Activated T-cell treated with anti-CD3 and anti-CD28 coated beads, Interleukin-2, amount 50 U/mL, for 24 hours (primary cell): ENCODE measurements at regions not wholly inside any gene's neighbourhood (a gene's known extent, or its start where the extent isn't known, plus 50 kb on each side); places are given as distances from the start of the nearest gene placed in this dataset.

ENCODE experiments used
- DNase-seq: peaks from one replicate; pipeline ENCODE4 v3.0.0-alpha.2; 2020
- H3K27ac Mint-ChIP-seq: 2 replicates; pipeline ENCODE4 v1.8.0; 2020; ENCODE audit warnings: mild to moderate bottlenecking, mixed read lengths
- H3K27me3 Mint-ChIP-seq: 2 replicates; pipeline ENCODE4 v1.8.0; 2020; ENCODE audit warnings: mixed read lengths
- H3K36me3 Mint-ChIP-seq: 2 replicates; pipeline ENCODE4 v1.8.0; 2020; ENCODE audit warnings: low read depth, mixed read lengths
- H3K4me1 Mint-ChIP-seq: 2 replicates; pipeline ENCODE4 v1.8.0; 2020; ENCODE audit warnings: low read depth, mixed read lengths
- H3K4me3 Mint-ChIP-seq: 2 replicates; pipeline ENCODE4 v1.8.0; 2020; ENCODE audit warnings: mild to moderate bottlenecking, moderate library complexity, mixed read lengths
- H3K9me3 Mint-ChIP-seq: 2 replicates; pipeline ENCODE4 v1.8.0; 2020; ENCODE audit warnings: mixed read lengths

GRCh38 chr10:8183241-8183704 is 128.8 kb downstream of the GATA3 start:
- H3K9me3 Mint-ChIP-seq: no peaks in the 10 kb centered on the region
- no peak overlapping the region for H3K4me3 Mint-ChIP-seq

DNA sequence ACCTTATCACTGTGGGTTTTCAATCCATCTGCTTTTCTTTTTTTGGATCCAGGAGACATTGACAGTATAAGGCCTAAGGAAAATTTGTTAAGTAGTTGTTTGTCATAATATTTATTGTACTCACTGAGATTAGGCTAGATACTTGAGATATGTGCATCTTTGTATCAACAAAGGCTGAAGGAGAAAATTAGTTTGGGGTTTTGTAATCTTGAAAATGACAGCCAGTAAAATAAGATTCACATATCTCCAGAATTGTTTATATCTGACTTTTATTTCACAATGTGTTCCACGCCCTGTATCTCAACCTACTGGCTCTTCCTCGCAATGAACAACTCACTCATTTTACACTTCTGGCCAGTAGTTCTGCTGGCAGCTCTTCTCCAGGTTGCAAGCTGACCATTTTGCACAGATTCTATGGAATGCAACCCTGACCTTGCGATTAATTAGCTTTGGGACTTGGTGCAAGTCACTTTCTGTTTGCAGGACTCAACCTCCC is 132.7 kb downstream of the GATA3 start:
- H3K9me3 Mint-ChIP-seq: no peaks in the 10 kb centered on the region
- no peak for DNase-seq
- peaks cover 32% of the 10 kb centered on the region for H3K4me1 Mint-ChIP-seq
- H3K27ac Mint-ChIP-seq: no peak overlapping the region
- peaks cover 6% of the 10 kb centered on the region for H3K27me3 Mint-ChIP-seq
- no peak overlapping the region for H3K4me3 Mint-ChIP-seq
- no peaks in the 10 kb centered on the region for H3K36me3 Mint-ChIP-seq

More at GRCh38 chr10:8183241-8183704, 128.8 kb downstream of the GATA3 start:
- peak overlapping the region; percentile 6 for H3K27ac Mint-ChIP-seq
- H3K4me1 Mint-ChIP-seq: peaks cover 27% of the 10 kb centered on the region
- no peaks in the 10 kb centered on the region for H3K27me3 Mint-ChIP-seq
- no peaks in the 10 kb centered on the region for H3K36me3 Mint-ChIP-seq
- DNase-seq: no peak

DNA sequence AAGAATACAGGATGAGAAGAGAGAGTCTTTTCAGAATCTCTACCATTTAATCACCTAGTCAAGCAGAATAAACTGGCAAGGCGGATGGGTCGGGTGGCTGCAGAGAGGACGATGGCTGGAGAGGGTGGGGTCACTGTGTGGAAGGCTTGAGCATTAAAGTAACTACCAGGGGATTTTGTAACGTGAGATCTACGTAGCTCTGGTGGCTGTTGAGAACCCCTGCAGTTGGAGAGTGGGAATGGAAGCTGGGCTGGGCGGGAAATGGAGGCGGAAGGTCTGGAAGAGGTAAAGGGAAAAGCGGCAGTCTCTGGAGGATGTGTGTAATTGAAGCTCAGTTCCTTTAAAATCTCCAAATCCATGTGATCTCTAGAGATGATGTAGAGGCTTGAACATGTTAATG is 135.0 kb downstream of the GATA3 start:
- Mint-ChIP-seq H3K27me3 (peaks cover 6% of the 10 kb centered on the region), H3K9me3 (no peaks in the 10 kb centered on the region), H3K4me1 (peaks cover 15% of the 10 kb centered on the region), H3K27ac (no peak overlapping the region), H3K36me3 (no peaks in the 10 kb centered on the region), H3K4me3 (no peak overlapping the region)
- DNase-seq: no peak

- H3K4me3 Mint-ChIP-seq: no peak overlapping the region
- H3K27me3 Mint-ChIP-seq: peaks cover 6% of the 10 kb centered on the region
- H3K9me3 Mint-ChIP-seq: no peaks in the 10 kb centered on the region
- H3K36me3 Mint-ChIP-seq: no peaks in the 10 kb centered on the region
- H3K4me1 Mint-ChIP-seq: peaks cover 13% of the 10 kb centered on the region
- no peak overlapping the region for H3K27ac Mint-ChIP-seq
- no peak for DNase-seq
Observed at GRCh38 chr10:8192301-8192700, 137.8 kb downstream of the GATA3 start.

DNA sequence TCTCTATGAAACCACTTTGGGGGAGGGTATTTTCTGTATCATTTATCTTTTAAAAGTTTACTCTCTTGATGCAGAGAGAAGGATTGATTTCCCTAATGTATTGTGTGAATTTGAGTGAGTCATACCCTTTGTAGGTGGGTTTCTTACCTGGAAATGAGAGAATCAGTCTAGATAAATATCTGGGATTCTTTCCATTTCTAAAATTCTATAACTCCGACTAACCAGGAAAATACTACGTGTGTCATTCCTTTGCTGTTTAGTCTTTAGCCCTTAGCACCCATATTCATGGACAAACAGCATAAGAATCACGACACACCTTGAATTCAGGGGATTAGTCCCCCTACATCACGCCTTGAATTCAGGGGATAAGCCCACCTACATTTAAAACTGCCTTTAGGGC is 139.1 kb downstream of the GATA3 start:
- no peak overlapping the region for H3K27ac Mint-ChIP-seq
- peaks cover 9% of the 10 kb centered on the region for H3K4me1 Mint-ChIP-seq
- H3K36me3 Mint-ChIP-seq: no peaks in the 10 kb centered on the region
- H3K9me3 Mint-ChIP-seq: no peaks in the 10 kb centered on the region
- no peak for DNase-seq
- H3K4me3 Mint-ChIP-seq: no peak overlapping the region
- H3K27me3 Mint-ChIP-seq: peaks cover 6% of the 10 kb centered on the region

GRCh38 chr10:8194050-8194449 is 139.6 kb downstream of the GATA3 start:
- peaks cover 6% of the 10 kb centered on the region for H3K27me3 Mint-ChIP-seq
- H3K36me3 Mint-ChIP-seq: no peaks in the 10 kb centered on the region
- peaks cover 6% of the 10 kb centered on the region for H3K4me1 Mint-ChIP-seq
- no peak for DNase-seq
- no peak overlapping the region for H3K4me3 Mint-ChIP-seq
- no peak overlapping the region for H3K27ac Mint-ChIP-seq
- no peaks in the 10 kb centered on the region for H3K9me3 Mint-ChIP-seq

DNA sequence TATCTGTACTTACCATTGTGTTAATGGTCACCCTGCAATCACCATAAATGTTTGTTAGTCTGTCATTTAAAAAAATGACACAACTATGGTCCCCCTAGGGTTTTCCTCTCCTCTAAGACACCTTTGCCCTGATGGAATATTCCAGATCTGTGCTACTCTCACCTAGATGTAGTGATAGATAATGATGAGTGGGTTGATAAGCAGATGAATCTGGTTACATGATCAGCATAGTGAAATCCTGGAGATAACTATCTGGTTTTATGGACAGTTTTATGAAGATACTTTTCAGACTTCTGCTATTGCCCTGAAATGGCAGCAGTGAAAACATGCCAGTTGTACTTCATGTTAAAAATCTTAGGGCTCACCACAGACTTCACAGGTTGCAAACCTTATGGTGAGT is 152.4 kb downstream of the GATA3 start:
- Mint-ChIP-seq H3K4me1 (no peaks in the 10 kb centered on the region), H3K36me3 (no peaks in the 10 kb centered on the region), H3K4me3 (no peak overlapping the region)

GRCh38 chr10:8211631-8212030 is 157.1 kb downstream of the GATA3 start:
- no peak overlapping the region for H3K27ac Mint-ChIP-seq
- H3K4me3 Mint-ChIP-seq: no peak overlapping the region
- DNase-seq: no peak
- no peaks in the 10 kb centered on the region for H3K27me3 Mint-ChIP-seq
- no peaks in the 10 kb centered on the region for H3K36me3 Mint-ChIP-seq
- H3K9me3 Mint-ChIP-seq: no peaks in the 10 kb centered on the region
- H3K4me1 Mint-ChIP-seq: peaks cover 16% of the 10 kb centered on the region

More for the DNA sequence above, 152.4 kb downstream of the GATA3 start:
- Mint-ChIP-seq H3K9me3 (no peaks in the 10 kb centered on the region), H3K27ac (no peak overlapping the region), H3K27me3 (no peaks in the 10 kb centered on the region)
- no peak for DNase-seq

DNA sequence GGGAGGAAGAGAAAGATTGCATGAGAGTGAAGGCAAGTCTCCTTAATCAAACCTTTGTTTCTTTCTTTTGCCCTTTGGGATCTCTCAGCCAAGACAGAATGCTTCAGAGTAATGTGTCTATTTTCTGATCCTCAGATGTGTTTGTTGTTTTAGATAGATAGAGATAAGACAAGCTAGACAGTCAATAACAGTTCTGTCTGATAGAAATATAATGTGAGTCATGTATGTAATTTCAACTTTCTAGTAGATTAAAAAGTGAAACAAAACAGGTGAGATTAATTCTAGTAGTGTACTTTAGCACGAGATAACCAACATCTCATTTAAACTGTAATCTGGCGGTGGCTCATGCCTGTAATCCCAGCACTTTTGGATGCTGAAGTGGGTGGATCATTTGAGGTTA is 159.2 kb downstream of the GATA3 start:
- H3K36me3 Mint-ChIP-seq: no peaks in the 10 kb centered on the region
- no peaks in the 10 kb centered on the region for H3K27me3 Mint-ChIP-seq
- H3K4me1 Mint-ChIP-seq: peaks cover 24% of the 10 kb centered on the region
- no peak overlapping the region for H3K4me3 Mint-ChIP-seq
- DNase-seq: no peak
- H3K27ac Mint-ChIP-seq: no peak overlapping the region
- H3K9me3 Mint-ChIP-seq: no peaks in the 10 kb centered on the region

GRCh38 chr10:8214587-8214986 is 160.1 kb downstream of the GATA3 start:
- Mint-ChIP-seq H3K4me3 (no peak overlapping the region), H3K4me1 (peaks cover 24% of the 10 kb centered on the region), H3K36me3 (no peaks in the 10 kb centered on the region), H3K9me3 (no peaks in the 10 kb centered on the region), H3K27me3 (no peaks in the 10 kb centered on the region), H3K27ac (no peak overlapping the region)
- no peak for DNase-seq

DNA sequence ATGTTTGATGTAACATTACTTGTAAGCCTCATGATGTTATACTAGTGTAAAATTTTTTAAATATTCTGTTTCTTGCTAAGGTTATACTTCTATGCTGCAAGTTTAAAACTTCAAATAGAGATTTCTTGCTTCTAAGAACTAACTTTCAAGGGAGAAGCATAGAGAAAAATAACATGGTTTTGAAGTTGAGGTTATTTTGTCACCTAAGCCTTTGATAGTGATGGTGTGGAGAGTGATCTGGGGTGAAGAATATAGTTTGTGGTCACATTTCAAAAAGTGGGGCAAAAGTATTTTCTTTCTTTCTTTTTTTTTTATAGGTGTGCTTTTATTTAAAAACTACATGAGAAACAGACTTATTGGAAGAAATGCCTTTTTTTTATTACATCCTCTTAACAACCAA is 162.4 kb downstream of the GATA3 start:
- no peaks in the 10 kb centered on the region for H3K36me3 Mint-ChIP-seq
- DNase-seq: no peak
- H3K9me3 Mint-ChIP-seq: no peaks in the 10 kb centered on the region
- no peak overlapping the region for H3K27ac Mint-ChIP-seq
- H3K4me3 Mint-ChIP-seq: no peak overlapping the region
- H3K4me1 Mint-ChIP-seq: peaks cover 24% of the 10 kb centered on the region
- H3K27me3 Mint-ChIP-seq: no peaks in the 10 kb centered on the region

DNA sequence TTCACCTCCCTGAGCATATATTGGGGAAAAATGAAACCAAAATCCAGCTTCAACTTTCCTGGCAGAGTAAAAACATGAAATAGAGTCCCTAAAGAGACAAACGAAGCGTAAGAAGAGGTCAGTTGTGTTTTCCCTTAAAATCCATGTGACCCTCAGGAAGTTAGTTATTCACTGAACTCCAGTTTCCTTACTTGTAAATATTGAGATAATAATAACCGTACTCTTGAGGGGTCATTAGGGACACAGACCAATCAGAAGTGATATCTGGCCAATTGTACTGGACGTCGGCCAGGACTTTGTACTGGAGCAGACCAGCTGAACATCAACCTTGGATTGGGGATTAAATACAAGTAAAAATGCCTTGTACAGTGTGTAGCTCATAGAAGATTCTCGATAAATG is 167.0 kb downstream of the GATA3 start:
- no peaks in the 10 kb centered on the region for H3K27me3 Mint-ChIP-seq
- no peak for DNase-seq
- no peak overlapping the region for H3K27ac Mint-ChIP-seq
- no peaks in the 10 kb centered on the region for H3K9me3 Mint-ChIP-seq
- peaks cover 17% of the 10 kb centered on the region for H3K4me1 Mint-ChIP-seq
- H3K36me3 Mint-ChIP-seq: no peaks in the 10 kb centered on the region
- no peak overlapping the region for H3K4me3 Mint-ChIP-seq

GRCh38 chr10:8224591-8224990 is 170.1 kb downstream of the GATA3 start:
- no peak overlapping the region for H3K4me3 Mint-ChIP-seq

GRCh38 chr10:8225187-8225586 is 170.7 kb downstream of the GATA3 start:
- Mint-ChIP-seq H3K36me3 (no peaks in the 10 kb centered on the region), H3K27ac (no peak overlapping the region)

More at GRCh38 chr10:8224591-8224990, 170.1 kb downstream of the GATA3 start:
- no peaks in the 10 kb centered on the region for H3K36me3 Mint-ChIP-seq
- H3K4me1 Mint-ChIP-seq: peaks cover 18% of the 10 kb centered on the region
- DNase-seq: no peak
- no peak overlapping the region for H3K27ac Mint-ChIP-seq
- H3K27me3 Mint-ChIP-seq: no peaks in the 10 kb centered on the region
- H3K9me3 Mint-ChIP-seq: no peaks in the 10 kb centered on the region

GRCh38 chr10:8227246-8227645 is 172.8 kb downstream of the GATA3 start:
- Mint-ChIP-seq H3K4me1 (peaks cover 28% of the 10 kb centered on the region), H3K27me3 (no peaks in the 10 kb centered on the region), H3K27ac (no peak overlapping the region), H3K4me3 (no peak overlapping the region), H3K9me3 (no peaks in the 10 kb centered on the region), H3K36me3 (no peaks in the 10 kb centered on the region)
- DNase-seq: no peak

More at GRCh38 chr10:8225187-8225586, 170.7 kb downstream of the GATA3 start:
- H3K27me3 Mint-ChIP-seq: no peaks in the 10 kb centered on the region
- peaks cover 20% of the 10 kb centered on the region for H3K4me1 Mint-ChIP-seq
- DNase-seq: no peak
- no peaks in the 10 kb centered on the region for H3K9me3 Mint-ChIP-seq
- H3K4me3 Mint-ChIP-seq: no peak overlapping the region

- no peak overlapping the region for H3K4me3 Mint-ChIP-seq
- DNase-seq: no peak
- H3K9me3 Mint-ChIP-seq: no peaks in the 10 kb centered on the region
- H3K36me3 Mint-ChIP-seq: no peaks in the 10 kb centered on the region
- H3K27me3 Mint-ChIP-seq: no peaks in the 10 kb centered on the region
- no peak overlapping the region for H3K27ac Mint-ChIP-seq
- peaks cover 28% of the 10 kb centered on the region for H3K4me1 Mint-ChIP-seq
Observed at GRCh38 chr10:8229153-8229552, 174.7 kb downstream of the GATA3 start.
